Breast epithelium (tissue), 3 donors: ENCODE measurements at regions not wholly inside any gene's neighbourhood (a gene's known extent, or its start where the extent isn't known, plus 50 kb on each side); places are given as distances from the start of the nearest gene placed in this dataset.
"Not testable (repeated sequence)": the region's sequence is repeated elsewhere in the genome, so short reads cannot be mapped to it uniquely, and the experiment has no call there.

Experiments
- CTCF ChIP-seq, 3 donors: fragments of 450-650 bp; IDR thresholded peaks; one replicate each; pipeline ENCODE4 v1.5.1; 2016 to 2017; ENCODE audit warnings: antibody characterized with exemption in 3 of 3, mild to moderate bottlenecking in 3 of 3, moderate library complexity in 3 of 3
- POLR2A ChIP-seq: fragments of 450-650 bp; IDR thresholded peaks from one replicate; pipeline ENCODE4 v1.6.1; 2016; ENCODE audit warnings: antibody characterized with exemption, mild to moderate bottlenecking, moderate library complexity

- not testable (repeated sequence) for TF ChIP-seq POLR2A; CTCF (IDR thresholded peaks at IDR 0.05)
Measured at GRCh38 chr15:26029586-26029985, 166.5 kb upstream of the ATP10A start.
